HUES64 (cell line): ENCODE measurements at regions not wholly inside any gene's neighbourhood (a gene's known extent, or its start where the extent isn't known, plus 50 kb on each side); places are given as distances from the start of the nearest gene placed in this dataset.

ENCODE experiments used
- H3K27ac ChIP-seq: 2 replicates; pipeline ENCODE4 v1.7.0; 2013; ENCODE audit warnings: low read depth, low read length, inconsistent platforms
- H3K27me3 ChIP-seq: 2 replicates; pipeline ENCODE4 v1.6.1; 2013; ENCODE audit warnings: mild to moderate bottlenecking, low read length; ENCODE audit not compliant: insufficient read depth
- H3K36me3 ChIP-seq: 2 replicates; pipeline ENCODE4 v1.6.1; 2013; ENCODE audit warnings: mild to moderate bottlenecking, low read length; ENCODE audit not compliant: insufficient read depth
- H3K4me1 ChIP-seq: 2 replicates; pipeline ENCODE4 v1.6.1; 2013; ENCODE audit warnings: mild to moderate bottlenecking, low read length, moderate library complexity; ENCODE audit not compliant: insufficient read depth
- H3K4me3 ChIP-seq: 2 replicates; pipeline ENCODE4 v1.5.1; 2013; ENCODE audit warnings: mild to moderate bottlenecking, low read length, moderate library complexity
- H3K9ac ChIP-seq: 2 replicates; pipeline ENCODE4 v1.6.1; 2013; ENCODE audit warnings: mild to moderate bottlenecking, low read depth, low read length
- H3K9me3 ChIP-seq: 2 replicates; pipeline ENCODE4 v1.6.1; 2013; ENCODE audit warnings: low read depth, low read length; ENCODE audit not compliant: insufficient read depth
- WGBS: fragments of 150-250, 120-280 bp; methylation state at CpG from one replicate; pipeline ENCODE4 v1.1.7; 2013; ENCODE audit warnings: missing lambda C conversion rate; 5-methylcytosine and 5-hydroxymethylcytosine counted together

DNA sequence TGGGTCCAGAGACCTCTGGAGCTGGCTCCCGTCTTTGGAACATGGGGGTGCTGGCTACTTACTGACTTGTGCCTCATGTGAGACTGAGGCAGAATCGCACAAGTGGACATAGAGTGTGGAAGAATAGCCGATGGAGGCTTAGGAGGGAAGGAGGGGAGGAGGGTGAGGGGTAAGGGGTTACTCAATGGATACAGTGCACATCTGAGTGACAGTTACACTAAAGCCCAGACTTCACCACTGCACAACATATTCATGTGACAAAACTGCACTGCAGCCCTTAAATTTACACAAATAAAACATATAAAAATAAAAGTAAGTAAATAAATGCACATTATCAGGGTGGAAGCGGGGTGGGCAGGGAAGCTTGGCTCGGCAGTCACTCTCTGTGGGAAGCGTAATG lies 197.7 kb upstream of the RAB4A start:
- WGBS, result 99% methylated on average over 6 of the region's 6 CpGs
- Histone ChIP-seq H3K9me3 (no peaks in the 10 kb centered on the region), H3K9ac (no peak overlapping the region), H3K4me1 (0 out of 2 replicates have a peak, but pooled peaks cover 10% of the 10 kb centered on the region), H3K4me3 (no peak overlapping the region), H3K27ac (no peak overlapping the region), H3K36me3 (no peaks in the 10 kb centered on the region), H3K27me3 (no peaks in the 10 kb centered on the region)

DNA sequence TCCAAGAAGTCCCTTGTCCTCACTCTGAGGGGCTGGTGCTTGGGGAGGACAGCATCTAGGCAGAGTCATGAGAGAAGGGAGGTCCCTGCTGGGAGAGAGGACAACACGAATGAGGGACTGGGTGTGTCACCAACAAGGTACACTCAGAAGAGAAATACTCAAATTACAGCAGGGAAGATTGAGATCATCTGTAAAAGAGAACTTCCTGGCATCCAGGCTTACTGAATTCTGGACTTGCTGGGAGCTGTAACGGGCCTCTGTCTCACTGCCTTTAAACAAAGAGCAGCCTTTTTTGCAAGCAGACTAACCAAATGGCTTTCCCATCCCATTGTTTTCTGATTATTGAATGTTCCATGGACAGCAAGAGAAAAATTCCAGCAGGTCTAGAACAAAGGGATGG lies 195.7 kb upstream of the RAB4A start:
- whole genome bisulfite sequencing, result 87% methylated on average over 2 of the region's 2 CpGs
- Histone ChIP-seq H3K9ac (no peak overlapping the region), H3K36me3 (no peaks in the 10 kb centered on the region), H3K9me3 (no peaks in the 10 kb centered on the region), H3K4me3 (no peak overlapping the region), H3K27ac (no peak overlapping the region), H3K27me3 (no peaks in the 10 kb centered on the region), H3K4me1 (0 out of 2 replicates have a peak, but pooled peaks cover 10% of the 10 kb centered on the region)

DNA sequence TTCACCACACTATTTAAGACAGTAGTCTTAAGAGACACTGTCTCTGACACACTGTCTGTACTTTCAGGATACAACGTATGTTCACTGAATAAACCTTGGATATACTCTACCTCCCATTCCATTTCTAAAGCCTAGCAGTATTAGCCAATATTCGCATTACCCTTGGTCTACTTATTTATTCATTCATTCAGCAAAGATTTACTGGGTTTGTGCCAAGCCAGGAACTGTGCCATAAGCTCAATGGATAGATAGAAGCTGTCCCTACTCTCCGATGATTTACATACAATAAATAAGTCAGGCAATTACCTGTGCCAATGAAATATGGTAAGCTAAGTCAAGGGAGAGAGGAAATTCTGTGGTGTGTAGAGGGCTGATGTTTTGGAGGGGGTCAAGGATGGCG lies 195.2 kb upstream of the RAB4A start:
- Histone ChIP-seq H3K9me3 (no peaks in the 10 kb centered on the region), H3K27me3 (no peaks in the 10 kb centered on the region), H3K4me3 (no peak overlapping the region), H3K27ac (no peak overlapping the region), H3K36me3 (no peaks in the 10 kb centered on the region), H3K9ac (no peak overlapping the region), H3K4me1 (0 out of 2 replicates have a peak, but pooled peaks cover 10% of the 10 kb centered on the region)
- WGBS, result 93% methylated on average over 4 of the region's 4 CpGs

DNA sequence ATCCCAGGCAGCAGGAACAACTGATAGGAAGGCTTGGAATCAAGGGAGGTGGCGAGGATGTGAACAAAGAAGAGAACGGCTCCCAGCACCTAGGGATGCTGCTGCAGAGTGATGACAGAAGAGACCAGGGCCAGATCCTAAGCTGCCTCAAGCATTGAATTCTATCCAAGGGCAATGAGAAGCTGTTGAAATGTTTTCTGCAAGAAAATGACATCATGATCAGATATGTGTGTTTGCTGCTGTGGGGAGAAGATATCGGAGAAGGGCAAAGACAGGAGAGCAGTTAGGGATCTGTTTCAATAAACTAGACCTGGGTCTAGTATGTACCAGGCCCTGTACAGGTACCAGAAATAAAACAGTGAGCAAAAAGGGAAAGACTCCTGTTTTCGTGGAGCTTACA lies 194.7 kb upstream of the RAB4A start:
- Histone ChIP-seq H3K4me3 (no peak overlapping the region), H3K9me3 (0 out of 2 replicates have a peak, but pooled peaks cover 5% of the 10 kb centered on the region), H3K4me1 (0 out of 2 replicates have a peak, but pooled peaks cover 7% of the 10 kb centered on the region), H3K36me3 (no peaks in the 10 kb centered on the region), H3K27me3 (no peaks in the 10 kb centered on the region), H3K9ac (no peak overlapping the region), H3K27ac (no peak overlapping the region)
- 92% methylated on average over 4 of the region's 4 CpGs for WGBS

DNA sequence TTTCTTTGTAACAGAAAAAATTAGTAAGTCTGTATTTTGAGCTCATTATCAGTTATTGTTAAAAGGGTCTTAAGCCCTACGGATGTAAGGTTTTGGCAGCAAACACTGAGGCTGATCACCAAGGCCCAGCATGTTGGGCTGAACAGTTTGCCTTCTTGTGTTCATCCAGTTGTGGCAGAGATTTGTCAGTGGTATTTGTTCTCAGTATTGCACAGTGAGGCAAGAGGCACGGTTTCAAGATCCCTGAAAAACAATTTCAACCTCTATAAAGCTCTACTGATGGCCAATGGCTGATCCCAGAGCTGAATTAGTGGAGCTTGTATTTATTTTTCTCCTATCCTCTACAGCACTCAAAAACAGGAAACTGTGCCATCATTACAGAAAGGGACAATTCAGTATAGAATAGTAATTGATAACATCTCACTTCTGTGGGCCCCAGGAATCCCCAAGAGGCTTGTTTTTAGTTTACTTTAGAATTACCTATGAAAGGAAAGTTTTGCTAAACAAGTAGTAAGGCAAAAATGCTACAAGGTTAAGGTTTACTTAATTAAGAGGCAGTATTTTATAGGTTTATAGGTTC lies 191.8 kb upstream of the RAB4A start:
- no peaks in the 10 kb centered on the region for H3K36me3 ChIP-seq
- 84% methylated on average over 2 of the region's 2 CpGs for WGBS
- H3K4me1 ChIP-seq, result 0 out of 2 replicates have a peak, but pooled peaks cover 4% of the 10 kb centered on the region
- peaks cover 26% of the 10 kb centered on the region for H3K9me3 ChIP-seq
- no peak overlapping the region for H3K27ac ChIP-seq
- H3K4me3 ChIP-seq, result no peak overlapping the region
- no peaks in the 10 kb centered on the region for H3K27me3 ChIP-seq
- H3K9ac ChIP-seq, result no peak overlapping the region

DNA sequence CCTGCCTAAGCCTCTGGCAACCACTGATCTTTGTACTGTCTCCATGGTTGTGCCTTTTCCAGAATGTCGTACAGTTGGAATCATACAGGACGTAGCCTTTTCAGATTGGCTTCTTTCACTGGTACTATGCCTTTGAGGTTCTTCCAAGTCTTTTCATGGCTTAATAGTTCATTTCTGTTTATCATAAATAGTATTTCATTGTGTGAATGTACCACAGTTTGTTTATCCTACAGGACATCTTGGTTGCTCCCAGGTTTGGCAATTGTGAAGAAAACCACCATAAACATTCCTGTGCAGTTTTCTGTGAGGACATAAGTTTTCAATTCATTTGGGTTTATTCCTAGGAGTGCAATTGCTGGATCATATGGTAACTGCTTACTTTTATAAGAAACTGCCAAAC lies 190.6 kb upstream of the RAB4A start:
- Histone ChIP-seq H3K4me3 (no peak overlapping the region), H3K4me1 (0 out of 2 replicates have a peak, but pooled peaks cover 4% of the 10 kb centered on the region), H3K27ac (no peak overlapping the region), H3K36me3 (no peaks in the 10 kb centered on the region), H3K9me3 (peaks cover 26% of the 10 kb centered on the region), H3K9ac (no peak overlapping the region), H3K27me3 (no peaks in the 10 kb centered on the region)
- 98% methylated on average over 2 of the region's 2 CpGs for WGBS

DNA sequence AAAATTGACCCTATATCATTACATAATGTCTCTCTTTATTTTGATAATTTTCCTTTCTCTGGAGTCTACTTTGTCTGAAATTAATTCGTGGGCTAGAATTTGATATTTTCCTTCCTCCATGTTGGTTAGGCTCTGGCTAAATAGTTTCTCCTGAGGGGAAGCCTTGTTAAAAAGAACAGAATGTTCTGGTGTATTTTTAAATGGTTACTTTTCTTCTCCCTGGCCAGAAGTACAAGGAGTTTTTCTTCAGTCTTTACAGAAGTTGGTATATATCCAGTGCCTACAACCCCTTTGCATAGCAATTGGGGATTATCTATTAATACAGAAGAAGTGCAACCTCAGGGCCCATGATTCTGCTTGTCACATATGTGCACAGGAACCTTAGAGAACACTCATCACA lies 185.6 kb upstream of the RAB4A start:
- Histone ChIP-seq H3K9me3 (peaks cover 26% of the 10 kb centered on the region), H3K4me3 (no peak overlapping the region), H3K27me3 (no peaks in the 10 kb centered on the region), H3K36me3 (no peaks in the 10 kb centered on the region), H3K4me1 (peaks cover 5% of the 10 kb centered on the region; the same call in 1 of the 2 replicates), H3K9ac (no peak overlapping the region), H3K27ac (no peak overlapping the region)
- WGBS, result 89% methylated on average over 1 of the region's 1 CpG

DNA sequence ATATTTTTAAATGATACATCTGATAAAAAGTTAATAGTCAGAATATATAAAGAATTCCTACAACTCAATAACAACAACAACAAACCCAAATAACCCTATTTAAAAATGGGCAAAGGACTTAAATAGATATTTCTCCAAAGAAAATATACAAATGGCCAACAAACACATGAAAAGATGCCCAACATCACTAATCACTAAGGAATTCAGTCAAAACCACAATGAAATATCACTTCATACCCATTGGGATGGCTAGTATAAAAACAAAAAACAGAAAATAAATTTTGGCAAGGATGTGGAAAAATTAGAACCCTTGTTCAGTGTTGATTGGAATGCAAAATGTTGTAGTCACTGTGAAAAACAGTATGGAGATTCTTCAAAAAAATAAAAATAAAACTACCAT lies 184.8 kb upstream of the RAB4A start:
- H3K36me3 ChIP-seq, result no peaks in the 10 kb centered on the region
- H3K27me3 ChIP-seq, result no peaks in the 10 kb centered on the region
- peaks cover 5% of the 10 kb centered on the region; the same call in 1 of the 2 replicates for H3K4me1 ChIP-seq
- H3K9ac ChIP-seq, result no peak overlapping the region
- no peak overlapping the region for H3K27ac ChIP-seq
- peaks cover 22% of the 10 kb centered on the region for H3K9me3 ChIP-seq
- no peak overlapping the region for H3K4me3 ChIP-seq

DNA sequence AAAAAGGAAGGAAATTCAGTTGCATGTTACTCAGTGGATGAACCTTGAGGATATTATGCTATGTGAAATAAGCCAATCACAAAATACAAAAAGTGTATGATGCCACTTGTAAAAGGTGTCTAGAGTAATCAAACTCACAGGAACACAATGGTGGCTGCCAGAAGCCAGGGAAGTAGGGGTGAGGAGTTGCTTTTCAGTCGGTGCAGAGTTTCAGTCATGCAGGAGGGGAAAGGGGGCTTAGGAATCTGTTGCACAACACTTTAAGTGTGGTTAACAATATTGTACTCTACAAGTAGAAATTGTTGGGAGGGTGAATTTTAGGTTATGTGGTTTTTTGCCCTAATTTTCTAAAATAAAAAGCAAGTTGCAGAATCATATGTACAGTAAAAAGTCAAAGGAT lies 184.2 kb upstream of the RAB4A start:
- Histone ChIP-seq H3K4me3 (no peak overlapping the region), H3K27me3 (no peaks in the 10 kb centered on the region), H3K4me1 (peaks cover 9% of the 10 kb centered on the region), H3K27ac (no peak overlapping the region), H3K9me3 (peaks cover 19% of the 10 kb centered on the region), H3K9ac (no peak overlapping the region), H3K36me3 (no peaks in the 10 kb centered on the region)
- WGBS, result 62% methylated on average over 1 of the region's 1 CpG

DNA sequence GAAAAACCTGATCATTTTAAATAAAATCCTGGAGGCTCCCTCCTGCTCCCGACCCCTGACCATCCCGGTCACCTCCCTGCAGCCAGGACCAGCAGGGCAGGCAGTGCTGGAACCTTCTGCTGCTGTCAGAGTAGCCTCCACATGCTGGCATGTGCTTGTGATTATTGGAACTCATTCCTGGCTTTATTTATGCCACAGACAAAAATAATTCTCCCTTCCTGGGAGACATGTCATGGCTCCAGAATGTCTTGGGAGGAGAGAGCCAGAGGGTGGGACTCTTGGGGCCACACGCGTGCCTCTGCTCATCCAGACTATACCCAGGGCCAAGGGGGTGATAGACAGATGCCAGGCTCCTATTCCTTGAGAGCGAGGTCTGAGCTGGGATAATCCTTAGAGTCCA lies 183.6 kb upstream of the RAB4A start:
- H3K36me3 ChIP-seq, result no peaks in the 10 kb centered on the region
- no peak overlapping the region for H3K9ac ChIP-seq
- no peak overlapping the region for H3K27ac ChIP-seq
- H3K9me3 ChIP-seq, result peaks cover 12% of the 10 kb centered on the region
- no peaks in the 10 kb centered on the region for H3K27me3 ChIP-seq
- no peak overlapping the region for H3K4me3 ChIP-seq
- H3K4me1 ChIP-seq, result peaks cover 16% of the 10 kb centered on the region
- WGBS, result 94% methylated on average over 5 of the region's 5 CpGs

DNA sequence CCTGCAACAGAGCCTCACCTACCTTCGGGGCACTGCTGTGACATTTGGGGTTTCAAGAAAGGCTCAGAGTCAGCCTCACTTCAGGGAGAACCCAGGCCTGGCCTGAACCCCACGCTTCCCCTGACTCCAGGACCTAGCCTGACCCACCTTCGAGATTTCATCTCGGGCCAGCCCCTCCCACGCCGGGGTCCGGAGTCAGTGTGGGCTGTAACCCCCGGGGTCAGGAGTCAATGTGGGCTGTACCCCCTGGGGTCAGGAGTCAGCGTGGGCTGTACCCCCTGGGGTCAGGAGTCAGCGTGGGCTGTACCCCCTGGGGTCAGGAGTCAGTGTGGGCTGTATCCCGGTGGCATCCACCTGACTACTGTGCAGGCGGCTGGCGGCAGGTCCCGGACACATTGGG lies 183.0 kb upstream of the RAB4A start:
- H3K4me3 ChIP-seq, result no peak overlapping the region
- no peak overlapping the region for H3K9ac ChIP-seq
- peaks cover 6% of the 10 kb centered on the region; the same call in 1 of the 2 replicates for H3K9me3 ChIP-seq
- H3K36me3 ChIP-seq, result no peaks in the 10 kb centered on the region
- no peak overlapping the region for H3K27ac ChIP-seq
- peaks cover 22% of the 10 kb centered on the region for H3K4me1 ChIP-seq
- WGBS, result 90% methylated on average over 14 of the region's 14 CpGs
- no peaks in the 10 kb centered on the region for H3K27me3 ChIP-seq

DNA sequence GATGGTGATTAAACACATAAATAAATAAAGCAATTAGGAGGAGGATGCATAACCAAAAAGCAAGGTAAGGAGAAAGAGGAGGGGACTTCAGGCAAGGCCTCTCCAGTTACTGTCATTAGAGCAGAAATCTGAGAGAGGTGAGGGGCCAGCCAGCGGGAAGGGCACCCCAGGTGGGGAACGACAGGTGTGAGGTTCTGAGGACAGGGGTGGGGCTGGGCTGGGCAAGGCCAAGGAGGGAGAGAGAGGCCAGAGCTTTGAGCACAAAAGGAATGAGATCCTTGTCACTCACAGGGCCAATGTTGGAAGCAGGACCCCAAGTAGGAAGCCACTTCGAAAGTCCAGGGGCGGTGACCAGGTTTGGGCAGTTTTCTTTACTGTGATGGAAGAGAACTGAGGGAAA lies 182.2 kb upstream of the RAB4A start:
- 82% methylated on average over 4 of the region's 4 CpGs for WGBS
- Histone ChIP-seq H3K4me1 (peaks cover 28% of the 10 kb centered on the region), H3K27me3 (no peaks in the 10 kb centered on the region), H3K9me3 (no peaks in the 10 kb centered on the region), H3K27ac (no peak overlapping the region), H3K36me3 (no peaks in the 10 kb centered on the region), H3K4me3 (no peak overlapping the region), H3K9ac (no peak overlapping the region)
